ENCODE measurements at regions not wholly inside any gene's neighbourhood (a gene's known extent, or its start where the extent isn't known, plus 50 kb on each side); places are given as distances from the start of the nearest gene placed in this dataset.

DNA sequence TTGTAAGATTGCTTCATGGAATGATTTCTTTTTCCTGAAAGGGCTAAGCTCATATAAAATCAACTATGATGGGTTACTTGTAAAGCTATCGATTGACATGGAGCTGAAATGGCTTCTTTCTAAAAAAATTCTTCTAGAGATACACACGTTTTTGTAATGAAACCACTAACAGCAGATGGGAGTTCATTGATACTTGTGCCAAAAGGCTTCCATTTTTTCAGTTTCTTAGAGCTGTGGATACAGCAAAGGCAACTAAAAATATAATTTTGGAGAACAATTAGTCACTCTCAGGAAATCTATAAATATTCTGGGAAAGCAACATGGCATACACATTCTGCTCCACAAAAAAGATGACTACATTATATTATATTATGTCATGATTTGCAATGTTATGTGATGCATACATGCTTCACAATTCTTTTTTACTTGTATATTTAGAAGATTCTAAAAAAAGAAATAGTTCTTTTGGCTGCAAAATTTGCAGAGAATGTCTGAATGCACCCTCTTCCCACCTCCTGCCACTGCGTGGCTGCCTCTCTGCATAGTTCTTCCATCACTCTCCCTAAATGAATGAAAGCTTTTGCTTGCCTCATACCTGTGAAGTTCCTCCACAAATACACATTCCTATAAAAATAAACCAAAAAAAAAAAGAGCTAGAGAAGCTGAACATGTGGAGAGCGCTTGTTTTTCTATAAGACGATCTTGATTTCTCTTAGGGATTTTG, 802.5 kb downstream of the EFNB2 start:
- Histone ChIP-seq H3K27ac (no peak overlapping the region), H3K4me3 (no peak overlapping the region), H3K9me3 (no peaks in the 10 kb centered on the region), H3K27me3 (no peaks in the 10 kb centered on the region), H3K36me3 (no peaks in the 10 kb centered on the region), H3K4me1 (no peaks in the 10 kb centered on the region)
- WGBS (ENCODE audit: insufficient coverage, low coverage, low lambda C conversion rate, missing lambda C conversion rate) = 51% methylated on average over 5 of the region's 5 CpGs
- no peak for TF ChIP-seq POLR2A (IDR thresholded peaks at IDR 0.05)
- TF ChIP-seq, protein P1, sequence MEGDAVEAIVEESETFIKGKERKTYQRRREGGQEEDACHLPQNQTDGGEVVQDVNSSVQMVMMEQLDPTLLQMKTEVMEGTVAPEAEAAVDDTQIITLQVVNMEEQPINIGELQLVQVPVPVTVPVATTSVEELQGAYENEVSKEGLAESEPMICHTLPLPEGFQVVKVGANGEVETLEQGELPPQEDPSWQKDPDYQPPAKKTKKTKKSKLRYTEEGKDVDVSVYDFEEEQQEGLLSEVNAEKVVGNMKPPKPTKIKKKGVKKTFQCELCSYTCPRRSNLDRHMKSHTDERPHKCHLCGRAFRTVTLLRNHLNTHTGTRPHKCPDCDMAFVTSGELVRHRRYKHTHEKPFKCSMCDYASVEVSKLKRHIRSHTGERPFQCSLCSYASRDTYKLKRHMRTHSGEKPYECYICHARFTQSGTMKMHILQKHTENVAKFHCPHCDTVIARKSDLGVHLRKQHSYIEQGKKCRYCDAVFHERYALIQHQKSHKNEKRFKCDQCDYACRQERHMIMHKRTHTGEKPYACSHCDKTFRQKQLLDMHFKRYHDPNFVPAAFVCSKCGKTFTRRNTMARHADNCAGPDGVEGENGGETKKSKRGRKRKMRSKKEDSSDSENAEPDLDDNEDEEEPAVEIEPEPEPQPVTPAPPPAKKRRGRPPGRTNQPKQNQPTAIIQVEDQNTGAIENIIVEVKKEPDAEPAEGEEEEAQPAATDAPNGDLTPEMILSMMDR (IDR thresholded peaks at IDR 0.05) = no peak
- no peak for DNase-seq
- no peak for ATAC-seq
- intact Hi-C loops (cut with DNase I) = no loop called here

DNA sequence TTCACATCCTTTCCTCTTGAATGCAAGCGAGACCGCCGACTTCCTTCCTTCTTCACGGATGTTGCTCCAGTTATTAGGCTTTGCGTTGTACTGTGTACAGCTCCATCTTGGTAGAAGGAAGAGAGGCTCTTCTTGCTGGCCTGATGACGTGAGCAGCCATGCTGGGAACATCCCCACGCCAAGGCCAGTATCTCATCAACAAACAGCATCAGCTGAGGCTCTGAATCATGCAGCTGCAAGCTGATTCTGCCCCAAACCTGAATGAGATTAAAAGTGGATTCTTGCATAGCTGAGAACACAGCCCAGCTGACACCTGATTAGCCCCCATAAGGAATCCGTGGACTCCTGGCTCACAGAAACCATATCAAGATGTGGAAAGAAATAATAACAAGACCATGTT, 809.6 kb downstream of the EFNB2 start:
- Histone ChIP-seq H3K4me1 (no peaks in the 10 kb centered on the region), H3K4me3 (no peak overlapping the region), H3K27me3 (no peaks in the 10 kb centered on the region), H3K9me3 (no peaks in the 10 kb centered on the region), H3K36me3 (no peaks in the 10 kb centered on the region), H3K27ac (no peak overlapping the region)
- intact Hi-C loops (cut with DNase I) = no loop called here
- DNase-seq (no peak), ATAC-seq (no peak)
- WGBS (ENCODE audit: insufficient coverage, low coverage, low lambda C conversion rate, missing lambda C conversion rate) = 58% methylated on average over 7 of the region's 8 CpGs
- TF ChIP-seq POLR2A (IDR thresholded peaks at IDR 0.05) = no peak
- TF ChIP-seq, protein P1 (IDR thresholded peaks at IDR 0.05) = no peak

DNA sequence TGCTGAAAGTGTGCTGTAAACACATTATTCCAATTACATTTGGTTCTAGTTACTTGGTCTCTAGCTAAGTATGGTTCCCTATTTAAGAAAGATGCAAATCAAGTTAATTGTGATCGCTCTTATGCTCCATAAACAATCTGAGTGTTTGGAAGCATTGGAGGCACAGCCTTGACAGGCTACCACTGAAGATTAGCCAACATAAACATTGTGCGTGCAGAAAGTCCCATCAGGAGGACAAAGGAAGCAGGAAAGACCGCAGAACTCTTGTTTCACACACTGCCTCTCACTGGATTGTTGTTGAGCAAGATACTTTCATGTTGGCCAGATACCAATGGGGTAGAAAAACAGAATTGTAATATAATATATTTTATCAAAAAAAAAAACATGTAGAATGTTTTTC, 814.4 kb downstream of the EFNB2 start:
- intact Hi-C loops (cut with DNase I) = no loop called here
- Histone ChIP-seq H3K4me3 (no peak overlapping the region), H3K27ac (no peak overlapping the region), H3K27me3 (no peaks in the 10 kb centered on the region), H3K4me1 (no peaks in the 10 kb centered on the region), H3K9me3 (no peaks in the 10 kb centered on the region), H3K36me3 (no peaks in the 10 kb centered on the region)
- no peak for TF ChIP-seq POLR2A (IDR thresholded peaks at IDR 0.05)
- TF ChIP-seq, protein P1 (IDR thresholded peaks at IDR 0.05) = no peak
- ATAC-seq = no peak
- WGBS (ENCODE audit: insufficient coverage, low coverage, low lambda C conversion rate, missing lambda C conversion rate) = 45% methylated on average over 3 of the region's 3 CpGs
- DNase-seq = no peak

DNA sequence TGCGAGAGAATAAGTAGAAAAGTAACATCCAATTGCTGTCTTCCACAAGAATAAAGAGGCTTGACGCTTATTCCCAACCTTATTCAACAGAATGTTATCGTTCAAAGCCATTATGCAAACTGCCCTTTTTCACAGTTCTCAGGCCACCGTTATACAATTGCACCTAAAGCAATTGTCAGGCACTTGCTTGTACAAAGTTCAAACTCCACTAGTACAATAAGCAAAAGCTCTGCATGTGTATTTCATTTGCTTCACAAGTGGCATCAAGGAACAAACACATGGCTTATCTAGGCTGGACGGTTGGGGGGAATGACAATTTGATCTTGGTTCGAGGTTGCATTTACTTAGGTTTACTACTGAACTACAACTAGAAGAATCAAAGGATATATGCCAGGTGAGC, 815.6 kb downstream of the EFNB2 start:
- no peaks in the 10 kb centered on the region for H3K9me3 ChIP-seq
- TF ChIP-seq POLR2A (IDR thresholded peaks at IDR 0.05) = no peak
- TF ChIP-seq, protein P1 (IDR thresholded peaks at IDR 0.05) = no peak
- intact Hi-C loops (cut with DNase I) = no loop called here
- H3K4me3 ChIP-seq = no peak overlapping the region
- 48% methylated on average over 6 of the region's 6 CpGs for whole genome bisulfite sequencing (ENCODE audit: insufficient coverage, low coverage, low lambda C conversion rate, missing lambda C conversion rate)
- no peak overlapping the region for H3K27ac ChIP-seq
- no peaks in the 10 kb centered on the region for H3K27me3 ChIP-seq
- no peak for ATAC-seq
- no peaks in the 10 kb centered on the region for H3K4me1 ChIP-seq
- H3K36me3 ChIP-seq = no peaks in the 10 kb centered on the region
- no peak for DNase-seq

All from right lobe of liver (tissue), 6 donors.